SU-DHL-6 (cell line): ENCODE measurements at regions not wholly inside any gene's neighbourhood (a gene's known extent, or its start where the extent isn't known, plus 50 kb on each side); places are given as distances from the start of the nearest gene placed in this dataset.

Experiments
- EZH2phosphoT487 ChIP-seq: fragments of 200-600 bp; sonication (generic), shearing (Covaris generic); conservative IDR thresholded peaks from 2 replicates; pipeline ENCODE4 v1.6.1; 2018; ENCODE audit warnings: mild to moderate bottlenecking, antibody characterized with exemption, low read length, moderate library complexity, mixed read lengths
- TF ChIP-seq, protein P1 (sequence below): fragments of 200-600 bp; sonication (generic); IDR thresholded peaks from one replicate; pipeline ENCODE4 v1.5.1; 2017; ENCODE audit warnings: antibody characterized with exemption, mild to moderate bottlenecking, low read length, moderate library complexity; ENCODE audit not compliant: insufficient read depth, poor library complexity, severe bottlenecking

DNA sequence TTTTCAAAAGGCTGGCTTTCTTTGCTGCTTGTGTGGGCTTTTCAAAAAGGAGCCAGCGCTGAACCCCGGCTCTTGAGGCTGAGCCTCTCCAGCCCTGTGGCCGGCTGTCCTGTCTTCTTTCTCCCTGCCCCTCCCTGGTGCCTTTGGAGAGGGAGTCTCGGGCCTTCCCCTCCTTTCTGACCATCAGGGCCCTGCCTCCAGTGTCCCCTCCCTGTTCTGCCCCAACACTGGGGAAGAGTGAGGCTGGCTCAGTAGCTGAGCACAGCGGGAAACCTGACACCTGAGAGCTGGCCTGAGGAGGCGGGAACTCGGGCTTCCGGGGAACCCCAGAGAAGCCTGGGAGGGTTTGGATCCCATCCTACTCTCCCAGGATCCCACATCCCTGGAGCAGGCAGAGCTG, 232.1 kb downstream of the LOXHD1 start:
- TF ChIP-seq, protein P1, sequence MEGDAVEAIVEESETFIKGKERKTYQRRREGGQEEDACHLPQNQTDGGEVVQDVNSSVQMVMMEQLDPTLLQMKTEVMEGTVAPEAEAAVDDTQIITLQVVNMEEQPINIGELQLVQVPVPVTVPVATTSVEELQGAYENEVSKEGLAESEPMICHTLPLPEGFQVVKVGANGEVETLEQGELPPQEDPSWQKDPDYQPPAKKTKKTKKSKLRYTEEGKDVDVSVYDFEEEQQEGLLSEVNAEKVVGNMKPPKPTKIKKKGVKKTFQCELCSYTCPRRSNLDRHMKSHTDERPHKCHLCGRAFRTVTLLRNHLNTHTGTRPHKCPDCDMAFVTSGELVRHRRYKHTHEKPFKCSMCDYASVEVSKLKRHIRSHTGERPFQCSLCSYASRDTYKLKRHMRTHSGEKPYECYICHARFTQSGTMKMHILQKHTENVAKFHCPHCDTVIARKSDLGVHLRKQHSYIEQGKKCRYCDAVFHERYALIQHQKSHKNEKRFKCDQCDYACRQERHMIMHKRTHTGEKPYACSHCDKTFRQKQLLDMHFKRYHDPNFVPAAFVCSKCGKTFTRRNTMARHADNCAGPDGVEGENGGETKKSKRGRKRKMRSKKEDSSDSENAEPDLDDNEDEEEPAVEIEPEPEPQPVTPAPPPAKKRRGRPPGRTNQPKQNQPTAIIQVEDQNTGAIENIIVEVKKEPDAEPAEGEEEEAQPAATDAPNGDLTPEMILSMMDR: no peak
- TF ChIP-seq EZH2phosphoT487: no peak
